GM12878 (cell line): ENCODE measurements at regions not wholly inside any gene's neighbourhood (a gene's known extent, or its start where the extent isn't known, plus 50 kb on each side); places are given as distances from the start of the nearest gene placed in this dataset.

Source experiments
- ATAC-seq: fragments of 200-7000 bp; cut with Tn5 transposase; 3 replicates; pipeline ENCODE4 v1.9.1; 2020; ENCODE audit warnings: mild to moderate bottlenecking, moderate library complexity
- BruUV-seq: library from RNA; stranded (reverse); fragments of 400-500 nt; replicated peaks from 2 replicates; lab custom pipeline; 2021; lab: Mats Ljungman, UMichigan
- CTCF ChIA-PET: fragments of 300-600 bp; sonication (Branson Sonifier 250); formaldehyde crosslinking; extraction: SDS; loops from one replicate; lab custom pipeline; 2021; ENCODE audit warnings: inconsistent platforms; lab: Yijun Ruan, JAX
- POLR2A ChIA-PET: fragments of 350-600 bp; formaldehyde crosslinking; extraction: SDS; loops from one replicate; lab custom pipeline; 2021; ENCODE audit warnings: inconsistent platforms; lab: Charles Lee
- RAD21 ChIA-PET: fragments of 300-600 bp; sonication (Branson Sonifier 250); formaldehyde crosslinking; loops from one replicate; lab custom pipeline; 2023; ENCODE audit warnings: antibody characterized with exemption; ENCODE audit not compliant: unreplicated experiment; lab: Charles Lee
- SMC1A ChIA-PET: fragments of 300-600 bp; sonication (Branson Sonifier 250); formaldehyde crosslinking; loops from one replicate; lab custom pipeline; 2023; ENCODE audit not compliant: unreplicated experiment, uncharacterized antibody; lab: Charles Lee
- DNase-seq: peaks from one replicate; pipeline ENCODE4 v3.0.0-alpha.2; 2011; ENCODE audit warnings: low read depth, low spot score
- FAIRE-seq: peaks from 3 replicates; lab custom pipeline; 2011; peaks lifted over from hg19 to GRCh38; lab: Jason Lieb, UNC
- H2AFZ ChIP-seq: 2 replicates; pipeline ENCODE4 v1.6.0; 2011; ENCODE audit warnings: low read depth, low read length, control low read depth; ENCODE audit not compliant: control insufficient read depth
- H3K27ac ChIP-seq: 2 replicates; pipeline ENCODE4 v1.5.1; 2011; ENCODE audit warnings: control low read depth; ENCODE audit not compliant: control insufficient read depth, insufficient read depth
- H3K27me3 ChIP-seq, 2 experiments: replicated peaks in 1 of 2; 2 replicates each; pipeline versions ENCODE4 v1.6.0 to v1.6.1; 2011; ENCODE audit warnings: low read length in 1 of 2; ENCODE audit not compliant: control insufficient read depth in 2 of 2, insufficient read depth in 2 of 2
- H3K36me3 ChIP-seq, 2 experiments: 2 replicates each; pipeline ENCODE4 v1.5.1; 2011; ENCODE audit warnings: low read length in 1 of 2; ENCODE audit not compliant: control insufficient read depth in 2 of 2, insufficient read depth in 2 of 2
- H3K4me1 ChIP-seq: 2 replicates; pipeline ENCODE4 v1.6.1; 2011; ENCODE audit warnings: mild to moderate bottlenecking, low read length, moderate library complexity, mixed read lengths; ENCODE audit not compliant: control insufficient read depth, insufficient read depth
- H3K4me2 ChIP-seq: 2 replicates; pipeline ENCODE4 v1.6.0; 2011; ENCODE audit warnings: control low read depth; ENCODE audit not compliant: control insufficient read depth, insufficient read depth
- H3K4me3 ChIP-seq: fragments of 200-600 bp; sonication (generic); 2 replicates; pipeline ENCODE4 v1.5.1; 2016
- H3K79me2 ChIP-seq: 2 replicates; pipeline ENCODE4 v1.6.0; 2011; ENCODE audit warnings: low read length; ENCODE audit not compliant: control insufficient read depth, insufficient read depth
- H3K9ac ChIP-seq: 2 replicates; pipeline ENCODE4 v1.8.0; 2011; ENCODE audit warnings: low read length, control low read depth, mixed read lengths; ENCODE audit not compliant: control insufficient read depth, insufficient read depth
- H3K9me3 ChIP-seq: replicated peaks from 3 replicates; pipeline ENCODE4 v1.5.1; 2011; ENCODE audit warnings: mild to moderate bottlenecking, low read length; ENCODE audit not compliant: control insufficient read depth, insufficient read depth
- H4K20me1 ChIP-seq: 2 replicates; pipeline ENCODE4 v1.6.0; 2011; ENCODE audit not compliant: control insufficient read depth, insufficient read depth
- CEBPZ ChIP-seq: fragments of 150-350 bp; IDR thresholded peaks from 2 replicates; pipeline ENCODE4 v1.6.1; 2016; ENCODE audit warnings: low read depth, low read length
- NR2C2 ChIP-seq: IDR thresholded peaks from 2 replicates; pipeline ENCODE4 v1.6.1; 2011; ENCODE audit warnings: borderline replicate concordance, low read depth; ENCODE audit not compliant: control insufficient read depth, insufficient read length
- PAX5 ChIP-seq: IDR thresholded peaks from 2 replicates; pipeline ENCODE4 v1.6.1; 2011; ENCODE audit warnings: low read depth, low read length, borderline replicate concordance
- RB1 ChIP-seq: fragments of 450-650 bp; formaldehyde crosslinking; IDR thresholded peaks from 2 replicates; pipeline ENCODE4 v1.6.1; 2017; ENCODE audit warnings: mild to moderate bottlenecking, borderline replicate concordance
- SREBF1 ChIP-seq: IDR thresholded peaks from 2 replicates; pipeline ENCODE4 v1.6.1; 2012; ENCODE audit warnings: mild to moderate bottlenecking, low read length
- ZNF592 ChIP-seq: fragments of 450-650 bp; IDR thresholded peaks from 2 replicates; pipeline ENCODE4 v1.6.1; 2017; ENCODE audit warnings: mild to moderate bottlenecking, moderate library complexity
- WGBS: methylation state at CpG from one replicate; pipeline ENCODE4 v1.1.6; 2016; ENCODE audit warnings: low lambda C conversion rate; ENCODE audit not compliant: insufficient replicate concordance, insufficient coverage; ENCODE audit errors: missing lambda C conversion rate; 5-methylcytosine and 5-hydroxymethylcytosine counted together
- in situ Hi-C: fragments of 300-500 bp; cut with MboI; formaldehyde crosslinking; loops from 9 replicates; pipeline ENCODE4 v1.14.3; 2018; ENCODE audit warnings: mixed read lengths
- intact Hi-C: fragments of 100-400 bp; cut with micrococcal nuclease; formaldehyde crosslinking; loops from one replicate; pipeline ENCODE4 v1.14.2; 2022; ENCODE audit not compliant: unreplicated experiment

GRCh38 chr4:132918096-132918495 is 231.0 kb upstream of the PCDH10 start:
- Histone ChIP-seq H3K36me3 (no peaks in the 10 kb centered on the region), H3K4me3 (no peak overlapping the region), H2AFZ (no peak overlapping the region), H3K27ac (no peak overlapping the region), H4K20me1 (no peaks in the 10 kb centered on the region), H3K9ac (no peak overlapping the region), H3K27me3 (no peaks in the 10 kb centered on the region), H3K4me1 (no peaks in the 10 kb centered on the region), H3K79me2 (no peaks in the 10 kb centered on the region), H3K9me3 (no peaks in the 10 kb centered on the region), H3K4me2 (no peak overlapping the region)
- BruUV-seq, result no TSS peak
- no peak for FAIRE-seq
- SMC1A ChIA-PET, result no interaction called here
- no peak for ATAC-seq
- DNase-seq, result no peak
- in situ Hi-C loops, result no loop called here
- intact Hi-C loops, result no loop called here
- CTCF ChIA-PET, result no interaction called here
- TF ChIP-seq NR2C2 (no peak), SREBF1 (no peak), CEBPZ (no peak), PAX5 (no peak), ZNF592 (no peak), RB1 (no peak)
- RAD21 ChIA-PET, result no interaction called here
- 50% methylated on average over 1 of the region's 1 CpG for WGBS
- POLR2A ChIA-PET, result no interaction called here
